ENCODE measurements at regions not wholly inside any gene's neighbourhood (a gene's known extent, or its start where the extent isn't known, plus 50 kb on each side); places are given as distances from the start of the nearest gene placed in this dataset.

- peaks cover 20% of the 10 kb centered on the region; the same call in 1 of the 2 replicates for H3K27me3 ChIP-seq (replicated peaks)
- no peaks in the 10 kb centered on the region for H3K9me3 ChIP-seq (replicated peaks)
- no peak overlapping the region for H3K4me3 ChIP-seq
- H3K36me3 ChIP-seq, result no peaks in the 10 kb centered on the region
- H3K27ac ChIP-seq, result no peak overlapping the region
- H3K4me1 ChIP-seq (replicated peaks), result no peaks in the 10 kb centered on the region
- no peak for DNase-seq (ENCODE audit: low read depth in 1 of 2, low spot score in 2 of 2)
Observed at GRCh38 chr10:113444766-113445365, 108.0 kb upstream of the HABP2 start.

GRCh38 chr10:113445736-113446135 is 107.1 kb upstream of the HABP2 start:
- Histone ChIP-seq H3K27me3 (replicated peaks) (peaks cover 20% of the 10 kb centered on the region; the same call in 1 of the 2 replicates), H3K4me1 (replicated peaks) (no peaks in the 10 kb centered on the region), H3K9me3 (replicated peaks) (no peaks in the 10 kb centered on the region), H3K4me3 (no peak overlapping the region), H3K27ac (no peak overlapping the region), H3K36me3 (no peaks in the 10 kb centered on the region)
- no peak for DNase-seq (ENCODE audit: low read depth in 1 of 2, low spot score in 2 of 2)

- Histone ChIP-seq H3K4me3 (no peak overlapping the region), H3K4me1 (replicated peaks) (no peaks in the 10 kb centered on the region), H3K9me3 (replicated peaks) (no peaks in the 10 kb centered on the region), H3K36me3 (no peaks in the 10 kb centered on the region), H3K27me3 (replicated peaks) (peaks cover 20% of the 10 kb centered on the region; the same call in 1 of the 2 replicates), H3K27ac (no peak overlapping the region)
- no peak for DNase-seq (ENCODE audit: low read depth in 1 of 2, low spot score in 2 of 2)
Observed at GRCh38 chr10:113446739-113447138, 106.1 kb upstream of the HABP2 start.

GRCh38 chr10:113447278-113447677 is 105.6 kb upstream of the HABP2 start:
- Histone ChIP-seq H3K4me1 (replicated peaks) (no peaks in the 10 kb centered on the region), H3K4me3 (no peak overlapping the region), H3K36me3 (no peaks in the 10 kb centered on the region), H3K27ac (no peak overlapping the region), H3K9me3 (replicated peaks) (no peaks in the 10 kb centered on the region), H3K27me3 (replicated peaks) (peaks cover 20% of the 10 kb centered on the region; the same call in 1 of the 2 replicates)
- no peak for DNase-seq (ENCODE audit: low read depth in 1 of 2, low spot score in 2 of 2)

GRCh38 chr10:113449006-113449695 is 103.7 kb upstream of the HABP2 start:
- no peaks in the 10 kb centered on the region for H3K9me3 ChIP-seq (replicated peaks)
- no peak overlapping the region for H3K4me3 ChIP-seq
- peaks cover under 1% of the 10 kb centered on the region for H3K4me1 ChIP-seq (replicated peaks)
- H3K27ac ChIP-seq, result no peak overlapping the region
- no peaks in the 10 kb centered on the region for H3K36me3 ChIP-seq
- DNase-seq (ENCODE audit: low read depth in 1 of 2, low spot score in 2 of 2), result no peak
- peaks cover 20% of the 10 kb centered on the region; the same call in 1 of the 2 replicates for H3K27me3 ChIP-seq (replicated peaks)

GRCh38 chr10:113450046-113450804 is 102.6 kb upstream of the HABP2 start:
- Histone ChIP-seq H3K9me3 (replicated peaks) (no peaks in the 10 kb centered on the region), H3K36me3 (no peaks in the 10 kb centered on the region)
- no peak for DNase-seq (ENCODE audit: low read depth in 1 of 2, low spot score in 2 of 2)

GRCh38 chr10:113450906-113451305 is 101.9 kb upstream of the HABP2 start:
- H3K27ac ChIP-seq, result no peak overlapping the region
- no peaks in the 10 kb centered on the region for H3K36me3 ChIP-seq
- H3K27me3 ChIP-seq (replicated peaks), result peaks cover 17% of the 10 kb centered on the region; the same call in 1 of the 2 replicates
- DNase-seq (ENCODE audit: low read depth in 1 of 2, low spot score in 2 of 2), result no peak
- H3K4me3 ChIP-seq, result no peak overlapping the region
- peaks cover 4% of the 10 kb centered on the region for H3K4me1 ChIP-seq (replicated peaks)
- no peaks in the 10 kb centered on the region for H3K9me3 ChIP-seq (replicated peaks)

More at GRCh38 chr10:113450046-113450804, 102.6 kb upstream of the HABP2 start:
- Histone ChIP-seq H3K4me3 (no peak overlapping the region), H3K27ac (no peak overlapping the region), H3K27me3 (replicated peaks) (peaks cover 17% of the 10 kb centered on the region; the same call in 1 of the 2 replicates), H3K4me1 (replicated peaks) (peaks cover 4% of the 10 kb centered on the region)

- H3K27ac ChIP-seq, result no peak overlapping the region
- peaks cover 9% of the 10 kb centered on the region; the same call in 1 of the 2 replicates for H3K27me3 ChIP-seq (replicated peaks)
- no peaks in the 10 kb centered on the region for H3K9me3 ChIP-seq (replicated peaks)
- H3K4me3 ChIP-seq, result no peak overlapping the region
- no peak for DNase-seq (ENCODE audit: low read depth in 1 of 2, low spot score in 2 of 2)
- H3K4me1 ChIP-seq (replicated peaks), result peaks cover 4% of the 10 kb centered on the region
- no peaks in the 10 kb centered on the region for H3K36me3 ChIP-seq
Observed at GRCh38 chr10:113452146-113452845, 100.6 kb upstream of the HABP2 start.

- no peak overlapping the region for H3K27ac ChIP-seq
- peaks cover 4% of the 10 kb centered on the region for H3K4me1 ChIP-seq (replicated peaks)
- H3K36me3 ChIP-seq, result no peaks in the 10 kb centered on the region
- DNase-seq (ENCODE audit: low read depth in 1 of 2, low spot score in 2 of 2), result no peak
- H3K9me3 ChIP-seq (replicated peaks), result no peaks in the 10 kb centered on the region
- H3K27me3 ChIP-seq (replicated peaks), result peaks cover 8% of the 10 kb centered on the region; the same call in 1 of the 2 replicates
- no peak overlapping the region for H3K4me3 ChIP-seq
Observed at GRCh38 chr10:113453351-113453750, 99.5 kb upstream of the HABP2 start.

- no peak overlapping the region for H3K4me3 ChIP-seq
- H3K27ac ChIP-seq, result no peak overlapping the region
- peaks cover 4% of the 10 kb centered on the region for H3K4me1 ChIP-seq (replicated peaks)
- H3K36me3 ChIP-seq, result no peaks in the 10 kb centered on the region
- H3K9me3 ChIP-seq (replicated peaks), result no peaks in the 10 kb centered on the region
- H3K27me3 ChIP-seq (replicated peaks), result no peaks in the 10 kb centered on the region
- peak in 1 of 2 experiments; percentile 46 for DNase-seq (ENCODE audit: low read depth in 1 of 2, low spot score in 2 of 2)
Observed at GRCh38 chr10:113454341-113455061, 98.4 kb upstream of the HABP2 start.

- no peak overlapping the region for H3K27ac ChIP-seq
- H3K27me3 ChIP-seq (replicated peaks), result peaks cover 5% of the 10 kb centered on the region; the same call in 1 of the 2 replicates
- H3K4me1 ChIP-seq (replicated peaks), result peaks cover 4% of the 10 kb centered on the region
- H3K4me3 ChIP-seq, result no peak overlapping the region
- H3K36me3 ChIP-seq, result no peaks in the 10 kb centered on the region
- DNase-seq (ENCODE audit: low read depth in 1 of 2, low spot score in 2 of 2), result no peak
- H3K9me3 ChIP-seq (replicated peaks), result no peaks in the 10 kb centered on the region
Observed at GRCh38 chr10:113455947-113456346, 96.9 kb upstream of the HABP2 start.

- H3K27me3 ChIP-seq (replicated peaks), result peaks cover 8% of the 10 kb centered on the region; the same call in 1 of the 2 replicates
- H3K27ac ChIP-seq, result no peak overlapping the region
- no peak overlapping the region for H3K4me3 ChIP-seq
- no peaks in the 10 kb centered on the region for H3K36me3 ChIP-seq
- H3K4me1 ChIP-seq (replicated peaks), result peaks cover 4% of the 10 kb centered on the region
- no peaks in the 10 kb centered on the region for H3K9me3 ChIP-seq (replicated peaks)
- DNase-seq (ENCODE audit: low read depth in 1 of 2, low spot score in 2 of 2), result no peak
Observed at GRCh38 chr10:113456741-113457140, 96.1 kb upstream of the HABP2 start.

GRCh38 chr10:113457408-113457807 is 95.4 kb upstream of the HABP2 start:
- no peak for DNase-seq (ENCODE audit: low read depth in 1 of 2, low spot score in 2 of 2)
- Histone ChIP-seq H3K4me3 (no peak overlapping the region), H3K27me3 (replicated peaks) (peaks cover 9% of the 10 kb centered on the region; the same call in 1 of the 2 replicates), H3K27ac (no peak overlapping the region), H3K36me3 (no peaks in the 10 kb centered on the region), H3K4me1 (replicated peaks) (peaks cover 4% of the 10 kb centered on the region), H3K9me3 (replicated peaks) (no peaks in the 10 kb centered on the region)

Data from SJSA1 (cell line).